Stimulated activated CD8-positive, alpha-beta memory T cell treated with anti-CD3 and anti-CD28 coated beads, Interleukin-15, amount 100 ng/mL, for 24 hours (primary cell): ENCODE measurements at regions not wholly inside any gene's neighbourhood (a gene's known extent, or its start where the extent isn't known, plus 50 kb on each side); places are given as distances from the start of the nearest gene placed in this dataset.

Source experiments
- DNase-seq: peaks from one replicate; pipeline ENCODE4 v3.0.0-alpha.2; 2020; ENCODE audit warnings: low read depth

- no peak for DNase-seq
These were observed 670.6 kb downstream of the DHX35 start for GRCh38 chr20:39632757-39633156.

- no peak for DNase-seq
These were observed 670.0 kb downstream of the DHX35 start for GRCh38 chr20:39632176-39632575.

GRCh38 chr20:39631557-39631956 is 669.4 kb downstream of the DHX35 start:
- DNase-seq, result no peak

GRCh38 chr20:39630215-39630908 is 668.2 kb downstream of the DHX35 start:
- no peak for DNase-seq

GRCh38 chr20:39627765-39628164 is 665.6 kb downstream of the DHX35 start:
- no peak for DNase-seq

GRCh38 chr20:39624316-39624715 is 662.2 kb downstream of the DHX35 start:
- DNase-seq, result no peak

GRCh38 chr20:39623584-39624234 is 661.6 kb downstream of the DHX35 start:
- no peak for DNase-seq

GRCh38 chr20:39619271-39619785 is 657.2 kb downstream of the DHX35 start:
- no peak for DNase-seq

GRCh38 chr20:39611901-39612300 is 649.8 kb downstream of the DHX35 start:
- DNase-seq, result no peak

GRCh38 chr20:39607141-39607540 is 645.0 kb downstream of the DHX35 start:
- no peak for DNase-seq

- no peak for DNase-seq
These were observed 643.8 kb downstream of the DHX35 start for GRCh38 chr20:39605908-39606307.

GRCh38 chr20:39605361-39605760 is 643.2 kb downstream of the DHX35 start:
- DNase-seq, result no peak

- no peak for DNase-seq
These were observed 641.1 kb downstream of the DHX35 start for GRCh38 chr20:39603219-39603618.

- no peak for DNase-seq
These were observed 640.5 kb downstream of the DHX35 start for GRCh38 chr20:39602649-39603048.

GRCh38 chr20:39600871-39601270 is 638.7 kb downstream of the DHX35 start:
- DNase-seq, result no peak

GRCh38 chr20:39600156-39600555 is 638.0 kb downstream of the DHX35 start:
- no peak for DNase-seq

- DNase-seq, result no peak
These were observed 634.4 kb downstream of the DHX35 start for GRCh38 chr20:39596554-39596953.

GRCh38 chr20:39592371-39592770 is 630.2 kb downstream of the DHX35 start:
- DNase-seq, result no peak

GRCh38 chr20:39588148-39588757 is 626.1 kb downstream of the DHX35 start:
- DNase-seq, result no peak

- DNase-seq, result no peak
These were observed 618.9 kb downstream of the DHX35 start for GRCh38 chr20:39581034-39581433.

GRCh38 chr20:39576771-39577170 is 614.6 kb downstream of the DHX35 start:
- DNase-seq, result no peak

GRCh38 chr20:39574061-39574460 is 611.9 kb downstream of the DHX35 start:
- DNase-seq, result no peak

GRCh38 chr20:39571171-39571570 is 609.0 kb downstream of the DHX35 start:
- no peak for DNase-seq
